Lung microvascular endothelial cell (primary cell): ENCODE measurements at regions not wholly inside any gene's neighbourhood (a gene's known extent, or its start where the extent isn't known, plus 50 kb on each side); places are given as distances from the start of the nearest gene placed in this dataset.

Source experiments
- DNase-seq, 2 donors: peaks; one replicate each; pipeline versions ENCODE4 v3.0.0 to v3.0.0-alpha.2; 2010; ENCODE audit warnings: low read depth in 2 of 2

DNA sequence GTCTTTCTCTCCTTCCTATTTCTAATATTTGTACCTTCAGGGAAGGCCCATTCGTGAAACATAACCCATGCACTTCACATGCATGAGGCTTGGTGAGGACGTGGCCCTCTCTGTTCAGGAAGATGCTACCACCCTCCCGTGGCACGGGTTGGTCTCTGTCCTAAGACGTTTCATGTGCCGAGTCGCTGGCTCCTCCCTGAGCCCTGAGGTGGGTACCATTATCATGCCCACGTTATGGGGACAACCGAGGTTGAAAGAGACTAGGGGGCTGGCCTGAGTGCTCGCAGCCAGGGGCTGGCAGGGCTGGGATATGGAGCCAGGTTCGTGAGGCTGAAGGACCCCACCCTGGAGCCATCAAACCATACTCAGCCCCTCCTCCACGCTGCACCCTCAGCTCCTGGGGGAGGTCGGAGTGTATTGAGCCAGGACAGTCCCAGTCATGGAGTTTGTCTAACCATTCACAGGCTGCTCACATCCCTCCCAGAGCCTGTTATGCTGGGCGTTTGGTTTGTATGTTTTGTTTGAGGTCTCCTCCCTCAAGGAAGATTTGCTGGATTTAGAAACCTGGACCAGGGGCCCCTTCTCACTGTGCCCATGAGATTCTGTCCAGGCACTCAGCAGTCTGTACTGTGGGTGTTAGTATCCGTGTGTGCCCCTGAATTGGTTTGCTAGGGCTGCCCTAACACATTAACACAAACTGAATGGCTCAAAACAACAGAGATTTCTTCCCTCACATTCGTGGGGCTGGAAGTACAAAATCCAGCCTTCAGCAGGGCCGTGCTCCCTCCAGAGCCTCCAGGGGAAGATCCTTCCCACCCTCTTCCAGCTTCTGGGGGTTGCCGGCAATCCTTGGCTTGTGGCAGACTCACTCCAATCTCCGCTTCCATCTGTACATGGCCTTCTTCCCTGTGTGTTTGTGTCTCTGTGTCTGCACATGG, 88.3 kb downstream of the ANKRD60 start:
- DNase-seq: no peak

- DNase-seq: no peak
These were observed 90.1 kb downstream of the ANKRD60 start for GRCh38 chr20:58138395-58138794.

- DNase-seq: no peak
These were observed 90.7 kb downstream of the ANKRD60 start for GRCh38 chr20:58137651-58138265.

- no peak for DNase-seq
These were observed 91.2 kb downstream of the ANKRD60 start for GRCh38 chr20:58137236-58137635.

DNA sequence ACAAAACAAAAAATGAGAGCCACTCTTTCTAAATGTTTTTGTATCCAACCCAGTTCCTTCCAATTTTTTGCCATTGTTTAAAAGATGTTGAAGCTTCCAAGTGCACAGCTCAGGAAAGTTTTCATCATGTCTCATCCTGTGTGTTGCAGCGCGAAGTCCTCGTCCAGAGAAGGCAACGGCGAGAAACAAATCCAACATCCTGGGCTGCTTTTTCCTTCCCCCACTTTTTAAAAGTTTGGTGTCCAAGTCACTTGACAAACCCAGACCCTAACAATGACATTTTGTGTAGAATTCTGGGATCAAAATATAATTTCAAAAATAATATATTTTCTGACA, 92.3 kb downstream of the ANKRD60 start:
- no peak for DNase-seq

DNA sequence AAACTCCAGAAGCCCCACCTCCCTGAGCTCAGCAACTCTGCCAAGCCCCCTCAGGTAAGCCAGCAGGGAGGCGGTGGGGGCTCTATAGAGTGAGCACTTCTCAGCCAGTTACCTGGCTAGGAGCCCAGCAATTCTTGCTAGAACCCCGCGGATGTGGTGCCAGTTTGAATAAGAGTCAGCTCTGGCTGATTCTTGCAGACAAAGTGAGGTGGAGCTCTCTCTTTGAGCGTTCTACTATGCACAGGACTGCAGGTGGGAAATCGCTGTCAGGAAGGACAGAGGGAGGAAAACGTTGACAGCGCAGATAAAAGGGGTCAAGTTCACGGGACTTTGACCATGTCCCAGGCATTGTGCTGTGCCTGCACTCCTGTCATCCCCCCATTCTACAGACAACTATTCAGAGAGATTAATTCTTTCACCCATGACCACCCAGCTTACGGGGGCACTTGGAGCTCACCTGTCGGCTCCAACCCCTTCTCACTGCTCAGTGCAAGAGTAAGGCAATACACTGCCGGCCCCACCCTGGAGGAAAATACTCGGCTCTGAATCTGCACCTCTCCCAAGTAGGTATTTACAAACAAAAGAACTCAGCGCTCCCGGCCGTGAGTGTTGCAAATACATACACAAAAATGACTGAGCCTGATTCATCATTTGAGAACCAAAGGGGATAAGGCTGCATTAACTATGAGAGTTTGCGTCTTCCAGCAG, 92.9 kb downstream of the ANKRD60 start:
- DNase-seq: no peak

DNA sequence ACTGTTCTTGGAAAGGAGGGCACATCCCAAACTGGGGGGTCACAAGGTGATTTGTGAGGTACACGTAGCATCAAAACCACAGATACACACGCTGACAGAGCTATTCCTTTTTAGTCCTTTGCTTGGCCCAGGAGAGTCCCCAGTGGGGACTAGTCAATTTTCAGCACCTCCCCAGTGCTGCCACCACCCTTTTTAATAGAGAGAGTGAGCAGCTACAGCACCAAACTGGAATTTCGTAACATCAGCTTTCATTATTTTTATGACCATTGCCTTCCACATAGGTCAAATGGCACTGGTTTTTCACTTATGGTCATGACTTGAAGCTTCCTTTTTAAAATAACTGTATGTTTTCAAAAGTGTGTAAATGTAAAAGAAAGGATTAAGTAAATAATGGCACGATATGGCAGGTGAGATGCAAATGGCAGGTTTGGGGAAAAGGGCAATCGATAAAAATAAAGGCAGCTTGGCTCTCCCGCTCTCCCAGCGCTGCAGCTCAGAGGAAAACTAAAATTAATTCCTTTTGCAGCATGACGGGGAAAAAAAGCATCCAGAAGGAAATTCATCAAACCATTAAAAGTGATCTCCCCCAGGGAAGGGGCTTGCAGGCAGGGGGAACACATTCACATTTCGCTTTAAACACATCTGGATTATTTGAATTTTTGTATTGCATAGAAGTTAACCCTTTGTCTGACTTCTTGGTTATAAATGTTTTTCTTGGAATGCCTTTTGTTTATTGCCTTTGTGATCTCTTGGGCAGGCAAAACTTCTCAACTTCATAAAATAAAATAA, 95.2 kb downstream of the ANKRD60 start:
- no peak for DNase-seq

GRCh38 chr20:58131551-58132142, 96.8 kb downstream of the ANKRD60 start:
- DNase-seq: peak in 1 of 2 donors; percentile 25

DNA sequence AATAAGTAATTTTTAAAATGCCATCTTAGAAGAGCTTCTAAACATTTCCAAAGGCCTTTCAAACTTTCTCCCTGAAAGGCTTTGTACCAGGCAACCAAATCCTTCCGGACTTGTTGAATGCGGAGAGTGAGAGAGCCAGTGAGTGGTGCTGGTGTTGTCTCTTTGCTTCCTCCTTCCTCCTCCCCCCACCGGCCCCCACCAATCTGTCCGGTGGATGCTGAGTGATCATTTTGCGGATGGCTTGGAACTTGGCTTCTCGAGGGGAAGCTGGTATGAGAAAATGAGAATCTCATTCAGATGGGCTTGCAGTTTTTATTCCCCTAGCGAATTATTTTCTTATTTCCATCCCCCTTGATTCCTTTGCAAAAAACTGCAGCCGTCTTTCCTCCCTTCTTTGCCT, 97.3 kb downstream of the ANKRD60 start:
- peak in 1 of 2 donors; percentile 14 for DNase-seq

- DNase-seq: no peak
These were observed 97.9 kb downstream of the ANKRD60 start for GRCh38 chr20:58130581-58130980.

GRCh38 chr20:58130156-58130555, 98.3 kb downstream of the ANKRD60 start:
- DNase-seq: no peak

- no peak for DNase-seq
These were observed 98.7 kb downstream of the ANKRD60 start for GRCh38 chr20:58129721-58130151.

DNA sequence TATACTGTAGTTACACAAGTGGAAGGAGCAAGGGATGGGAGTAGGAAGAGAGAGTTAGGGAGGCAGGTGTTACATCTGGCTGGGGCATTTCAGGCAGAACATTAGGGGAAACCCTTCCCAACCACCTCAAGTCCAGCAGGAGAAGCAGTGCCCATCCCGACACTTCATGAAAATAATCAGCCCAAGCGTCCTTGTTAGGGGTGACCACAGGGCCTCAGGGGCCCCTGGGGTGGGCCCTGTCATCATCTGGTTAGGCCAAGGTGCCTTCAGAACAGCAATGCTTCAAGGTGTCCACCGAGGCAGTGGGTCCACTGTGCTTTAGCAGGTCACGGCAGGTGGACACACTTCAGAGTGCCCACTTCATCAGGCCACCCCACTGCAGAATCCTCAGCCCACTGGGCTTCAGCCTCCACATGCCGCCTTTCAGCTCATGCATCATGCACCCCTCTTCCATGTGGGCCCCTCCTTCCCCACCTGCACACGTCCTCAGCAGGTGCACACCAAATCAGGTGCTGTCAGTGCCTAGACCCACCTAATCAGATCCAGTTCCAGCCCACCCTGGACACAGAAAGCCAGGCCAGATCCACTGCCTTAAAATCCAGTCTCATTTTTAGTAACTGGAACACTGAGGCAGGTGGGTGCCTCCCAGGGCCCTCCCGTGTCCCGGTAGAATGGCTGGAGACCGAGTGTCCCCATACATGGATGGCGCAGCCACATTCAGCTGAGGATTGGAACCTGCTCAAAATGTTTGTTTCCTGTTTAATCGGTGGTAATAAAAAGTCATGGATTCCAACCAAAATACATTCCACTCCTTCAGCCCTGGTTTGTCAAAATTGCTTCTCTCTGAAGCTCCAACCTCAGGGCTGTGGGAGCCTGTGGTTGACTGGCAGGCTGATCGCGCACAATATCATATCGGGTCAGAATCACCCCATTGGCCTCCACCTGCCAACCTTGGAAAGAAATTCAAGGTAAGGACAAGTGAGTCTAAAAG, 99.5 kb downstream of the ANKRD60 start:
- DNase-seq: no peak

GRCh38 chr20:58127701-58128111, 100.7 kb downstream of the ANKRD60 start:
- DNase-seq: peak; percentile 53 to 86

DNA sequence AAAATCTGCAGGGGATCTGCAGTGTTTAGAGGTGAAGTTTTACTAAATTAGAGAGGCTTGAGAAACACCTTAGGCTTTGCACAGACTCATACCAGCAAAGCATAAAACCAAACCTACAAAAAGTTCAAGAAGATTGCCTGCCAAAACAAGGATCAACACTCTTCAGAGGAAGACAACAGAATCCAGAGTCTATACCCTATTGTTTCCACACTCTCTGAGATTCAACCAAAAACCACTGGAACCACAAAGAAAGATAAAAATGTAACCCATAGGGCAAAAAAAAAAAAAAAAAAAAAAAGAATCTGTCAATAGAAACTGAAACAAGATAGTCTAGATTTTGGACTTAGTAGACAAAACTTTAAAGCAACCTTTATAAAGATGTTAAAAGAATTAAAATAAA, 102.7 kb downstream of the ANKRD60 start:
- DNase-seq: no peak

DNA sequence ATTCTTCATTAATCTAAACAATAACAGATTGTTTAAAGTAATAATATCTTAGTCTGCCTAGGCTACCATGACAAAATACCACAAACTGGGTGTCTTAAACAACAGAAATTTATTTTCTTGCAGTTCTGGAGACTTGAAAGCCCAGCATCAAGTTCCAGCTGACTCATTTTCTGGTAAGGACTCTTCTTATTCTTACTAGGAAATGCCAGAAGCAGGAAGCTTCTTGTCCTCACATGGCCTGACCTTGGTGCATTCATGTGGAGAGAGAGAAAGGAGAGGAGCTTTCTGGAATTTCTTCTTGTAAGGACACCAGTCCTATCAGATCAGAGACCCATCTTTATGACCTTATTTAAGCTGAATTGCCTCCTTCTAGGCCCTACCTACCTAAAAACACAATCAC, 110.5 kb downstream of the ANKRD60 start:
- DNase-seq: peak in 1 of 2 donors; percentile 28

DNA sequence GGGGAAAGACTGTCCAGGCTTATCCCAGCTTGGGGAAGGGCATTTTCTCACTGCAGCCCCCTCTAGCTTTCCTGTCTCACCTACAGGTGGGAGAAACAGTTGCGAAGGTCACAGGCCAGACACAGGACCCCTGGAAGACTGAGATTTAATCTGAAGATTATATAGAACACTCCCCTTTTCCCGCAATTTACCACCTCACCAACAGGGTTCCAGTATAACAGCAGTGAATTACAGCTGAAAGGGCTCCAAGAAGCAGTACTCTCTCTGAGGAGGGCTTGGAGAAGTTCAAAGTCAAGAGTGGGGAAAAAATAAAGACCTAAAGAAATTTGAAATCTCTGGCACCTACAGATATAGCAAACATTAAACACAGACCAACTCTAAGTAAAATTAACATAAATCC, 111.9 kb downstream of the ANKRD60 start:
- DNase-seq: no peak

DNA sequence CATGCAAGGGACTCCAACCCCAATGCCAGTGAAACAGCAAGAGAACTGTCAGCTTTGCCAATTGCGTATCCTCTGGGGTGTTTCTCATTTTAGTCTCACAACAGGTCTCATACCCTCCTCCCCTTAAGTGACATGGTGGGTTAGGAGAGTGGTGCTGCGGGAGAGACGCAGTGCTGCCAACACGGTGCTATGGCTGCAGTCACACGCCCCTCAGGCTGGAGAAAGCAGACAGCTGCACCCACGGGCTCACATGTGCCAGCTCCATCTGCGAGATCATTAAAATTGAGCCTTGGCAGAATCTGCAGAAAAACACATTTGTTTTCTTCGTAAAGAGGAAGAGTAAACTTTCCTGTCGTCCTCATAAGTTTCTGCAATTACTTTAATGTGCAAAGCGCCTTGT, 114.7 kb downstream of the ANKRD60 start:
- no peak for DNase-seq

GRCh38 chr20:58112017-58112781, 116.3 kb downstream of the ANKRD60 start:
- no peak for DNase-seq
